Loucy (cell line): ENCODE measurements at regions not wholly inside any gene's neighbourhood (a gene's known extent, or its start where the extent isn't known, plus 50 kb on each side); places are given as distances from the start of the nearest gene placed in this dataset.

Source experiments
- H2AFZ ChIP-seq: fragments of 200-600 bp; sonication (generic); 2 replicates; pipeline ENCODE4 v1.6.0; 2016; ENCODE audit warnings: antibody characterized with exemption, mild to moderate bottlenecking, low read length, moderate library complexity
- H3F3A ChIP-seq: fragments of 200-600 bp; 2 replicates; pipeline ENCODE4 v1.6.0; 2016; ENCODE audit warnings: antibody characterized with exemption, low read depth, mild to moderate bottlenecking
- H3K27me3 ChIP-seq: fragments of 200-600 bp; sonication (generic); 2 replicates; pipeline ENCODE4 v1.6.1; 2014; ENCODE audit warnings: low read length, mild to moderate bottlenecking; ENCODE audit not compliant: insufficient read depth, poor library complexity, severe bottlenecking
- H3K36me3 ChIP-seq: fragments of 200-600 bp; sonication (generic); 2 replicates; pipeline ENCODE4 v1.6.1; 2016; ENCODE audit warnings: low read length; ENCODE audit not compliant: insufficient read depth
- H3K4me1 ChIP-seq: fragments of 200-600 bp; sonication (generic); 2 replicates; pipeline ENCODE4 v1.5.1; 2014; ENCODE audit warnings: low read length, mild to moderate bottlenecking; ENCODE audit not compliant: insufficient read depth, poor library complexity, severe bottlenecking
- H3K4me2 ChIP-seq: fragments of 200-600 bp; sonication (generic); 2 replicates; pipeline ENCODE4 v1.6.0; 2014; ENCODE audit warnings: antibody characterized with exemption, low read length, low read depth, mild to moderate bottlenecking; ENCODE audit not compliant: poor library complexity, severe bottlenecking
- H3K4me3 ChIP-seq: fragments of 200-600 bp; sonication (generic); 2 replicates; pipeline ENCODE4 v1.5.1; 2014; ENCODE audit warnings: low read length, mild to moderate bottlenecking, mixed read lengths; ENCODE audit not compliant: poor library complexity, severe bottlenecking
- H3K79me2 ChIP-seq: fragments of 200-600 bp; sonication (generic); 2 replicates; pipeline ENCODE4 v1.6.1; 2014; ENCODE audit warnings: low read length; ENCODE audit not compliant: insufficient read depth
- H3K9ac ChIP-seq: fragments of 200-600 bp; sonication (generic); 2 replicates; pipeline ENCODE4 v1.6.0; 2014; ENCODE audit warnings: mild to moderate bottlenecking, low read depth, low read length, moderate library complexity; ENCODE audit not compliant: poor library complexity, severe bottlenecking
- H3K9me2 ChIP-seq: fragments of 200-600 bp; sonication (generic); replicated peaks from 2 replicates; pipeline ENCODE4 v1.6.1; 2016; ENCODE audit warnings: low read depth, low read length, mixed read lengths
- H3K9me3 ChIP-seq: fragments of 200-600 bp; sonication (generic); 2 replicates; pipeline ENCODE4 v1.6.1; 2014; ENCODE audit warnings: mild to moderate bottlenecking, antibody characterized with exemption, low read length, low read depth; ENCODE audit not compliant: insufficient read depth
- H4K20me1 ChIP-seq: fragments of 200-600 bp; sonication (generic); 2 replicates; pipeline ENCODE4 v1.6.0; 2014; ENCODE audit warnings: antibody characterized with exemption, low read length, mild to moderate bottlenecking; ENCODE audit not compliant: insufficient read depth, poor library complexity, severe bottlenecking
- CTCF ChIP-seq: fragments of 200-600 bp; sonication (generic); conservative IDR thresholded peaks from 2 replicates; pipeline ENCODE4 v1.5.1; 2014; ENCODE audit warnings: mild to moderate bottlenecking, antibody characterized with exemption, low read length
- EZH2phosphoT487 ChIP-seq: fragments of 200-600 bp; IDR thresholded peaks from 2 replicates; pipeline ENCODE4 v1.6.1; 2018; ENCODE audit warnings: antibody characterized with exemption, mild to moderate bottlenecking, moderate library complexity, borderline replicate concordance

DNA sequence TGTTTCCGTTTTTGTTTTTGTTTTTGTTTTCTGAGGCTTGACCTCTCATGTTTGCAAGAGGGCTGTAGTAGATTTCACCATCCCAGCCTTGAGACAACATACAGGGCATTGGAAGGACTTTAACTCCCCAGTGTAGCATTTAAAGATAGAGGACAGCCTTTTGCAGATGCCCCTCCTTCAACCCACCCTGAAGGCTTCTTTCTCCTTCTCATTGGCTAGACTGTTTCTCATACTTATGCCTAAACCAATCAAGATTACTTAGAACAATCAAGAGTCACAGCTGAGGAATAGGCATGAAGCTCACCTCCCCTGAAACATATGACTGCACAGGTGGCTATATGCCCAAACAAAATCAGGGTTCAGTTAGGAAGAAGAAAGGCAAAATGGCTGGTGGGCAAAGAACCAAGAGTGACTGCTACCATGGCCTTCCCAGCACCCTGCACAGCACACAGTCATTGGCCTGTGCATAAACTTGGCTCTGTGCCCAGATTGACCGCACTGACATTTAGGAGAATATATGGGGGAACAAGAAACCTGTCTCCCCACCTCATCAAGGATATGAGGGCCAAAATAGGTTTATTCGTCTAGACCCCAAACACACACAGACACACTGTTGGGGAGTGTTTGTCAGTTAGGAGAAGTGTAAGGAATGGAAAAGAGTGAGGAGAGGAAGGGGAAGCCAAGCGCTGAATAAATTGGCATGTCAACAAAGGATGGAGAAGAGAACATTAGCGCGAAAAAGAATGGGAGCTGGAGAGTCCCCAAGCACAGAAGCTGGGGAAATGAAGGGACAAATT, 137.3 kb upstream of the RANBP3L start:
- H3K4me3 ChIP-seq, result no peak overlapping the region
- no peaks in the 10 kb centered on the region for H3F3A ChIP-seq
- no peaks in the 10 kb centered on the region for H4K20me1 ChIP-seq
- no peak overlapping the region for H3K9ac ChIP-seq
- H3K9me2 ChIP-seq, result no peaks in the 10 kb centered on the region
- no peaks in the 10 kb centered on the region for H3K9me3 ChIP-seq
- H3K4me1 ChIP-seq, result peaks cover 8% of the 10 kb centered on the region
- H3K79me2 ChIP-seq, result no peaks in the 10 kb centered on the region
- H3K4me2 ChIP-seq, result no peak overlapping the region
- H3K36me3 ChIP-seq, result no peaks in the 10 kb centered on the region
- TF ChIP-seq EZH2phosphoT487 (no peak), CTCF (no peak)
- no peak overlapping the region for H2AFZ ChIP-seq
- no peaks in the 10 kb centered on the region for H3K27me3 ChIP-seq

DNA sequence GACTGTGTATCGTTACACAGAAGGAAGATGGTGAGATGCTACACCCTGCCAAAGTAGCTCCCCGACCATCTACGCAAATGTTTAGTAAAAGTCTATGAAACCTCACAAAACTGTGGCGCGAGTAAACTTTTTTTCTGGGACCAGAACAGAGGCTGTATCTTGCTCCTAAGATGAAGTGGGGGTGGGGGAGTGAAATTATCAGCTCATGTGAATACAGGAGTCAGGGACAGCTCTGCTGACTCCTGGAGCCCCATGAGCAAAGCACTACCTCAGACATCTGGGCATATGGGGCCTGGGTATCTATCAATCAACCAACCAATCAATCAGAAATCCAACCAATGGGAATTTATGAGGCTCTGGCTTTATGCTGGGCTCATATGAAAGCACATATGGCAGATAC, 138.6 kb upstream of the RANBP3L start:
- H3K9me2 ChIP-seq, result no peaks in the 10 kb centered on the region
- no peaks in the 10 kb centered on the region for H3K36me3 ChIP-seq
- no peaks in the 10 kb centered on the region for H3K27me3 ChIP-seq
- TF ChIP-seq CTCF (no peak), EZH2phosphoT487 (no peak)
- H3K4me2 ChIP-seq, result no peak overlapping the region
- no peaks in the 10 kb centered on the region for H3K9me3 ChIP-seq
- H2AFZ ChIP-seq, result no peak overlapping the region
- no peak overlapping the region for H3K4me3 ChIP-seq
- peaks cover 8% of the 10 kb centered on the region for H3K4me1 ChIP-seq
- H3K9ac ChIP-seq, result no peak overlapping the region
- H3K79me2 ChIP-seq, result no peaks in the 10 kb centered on the region
- H4K20me1 ChIP-seq, result no peaks in the 10 kb centered on the region
- no peaks in the 10 kb centered on the region for H3F3A ChIP-seq

- Histone ChIP-seq H3K9me2 (no peaks in the 10 kb centered on the region), H2AFZ (no peak overlapping the region), H4K20me1 (no peaks in the 10 kb centered on the region), H3K27me3 (no peaks in the 10 kb centered on the region), H3K9me3 (no peaks in the 10 kb centered on the region), H3K9ac (no peak overlapping the region), H3F3A (no peaks in the 10 kb centered on the region), H3K79me2 (no peaks in the 10 kb centered on the region), H3K4me1 (peaks cover 8% of the 10 kb centered on the region), H3K36me3 (no peaks in the 10 kb centered on the region), H3K4me3 (no peak overlapping the region), H3K4me2 (no peak overlapping the region)
- TF ChIP-seq CTCF, result no peak
Observed at GRCh38 chr5:36441280-36441679, 139.6 kb upstream of the RANBP3L start.
